Body of pancreas (tissue), 4 donors: ENCODE measurements at regions not wholly inside any gene's neighbourhood (a gene's known extent, or its start where the extent isn't known, plus 50 kb on each side); places are given as distances from the start of the nearest gene placed in this dataset.

Source experiments
- POLR2A ChIP-seq, 3 donors: fragments of 450-650 bp; IDR thresholded peaks; one replicate each; pipeline ENCODE4 v1.6.1; 2016; ENCODE audit warnings: antibody characterized with exemption in 3 of 3, mild to moderate bottlenecking in 2 of 3
- TF ChIP-seq, protein P1 (sequence below), 7 experiments: fragments of 450-650 bp in 4 of 7; fragments of 200-600 bp in 3 of 7; sonication (generic) in 3 of 7; IDR thresholded peaks; one replicate each; pipeline ENCODE4 v1.5.1; 2016 to 2019; ENCODE audit warnings: antibody characterized with exemption in 7 of 7

DNA sequence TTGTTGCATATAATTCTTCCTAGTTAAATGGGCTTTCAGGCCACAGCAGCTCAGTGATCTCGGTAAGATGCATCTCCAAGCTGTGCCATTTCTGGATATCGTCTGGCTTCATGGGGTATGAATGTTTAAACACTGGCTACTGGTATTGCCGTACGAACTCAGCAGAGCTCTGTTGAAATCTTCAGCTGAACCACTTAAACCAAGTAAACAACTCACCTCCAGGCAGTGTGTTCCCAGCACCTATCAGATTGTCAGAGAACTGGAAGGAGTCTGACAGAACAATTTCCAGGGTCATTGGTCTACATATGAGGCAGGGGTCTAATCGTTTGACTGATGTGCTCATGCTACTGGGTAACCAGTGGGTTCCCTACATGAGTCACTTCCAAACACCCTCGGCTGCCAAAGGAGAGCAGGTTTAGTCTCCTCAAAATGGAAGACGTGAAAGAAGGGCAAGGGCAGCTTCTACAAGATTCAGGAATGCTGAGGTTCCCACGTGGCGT lies 93.2 kb upstream of the BMAL1 start:
- TF ChIP-seq, protein P1, sequence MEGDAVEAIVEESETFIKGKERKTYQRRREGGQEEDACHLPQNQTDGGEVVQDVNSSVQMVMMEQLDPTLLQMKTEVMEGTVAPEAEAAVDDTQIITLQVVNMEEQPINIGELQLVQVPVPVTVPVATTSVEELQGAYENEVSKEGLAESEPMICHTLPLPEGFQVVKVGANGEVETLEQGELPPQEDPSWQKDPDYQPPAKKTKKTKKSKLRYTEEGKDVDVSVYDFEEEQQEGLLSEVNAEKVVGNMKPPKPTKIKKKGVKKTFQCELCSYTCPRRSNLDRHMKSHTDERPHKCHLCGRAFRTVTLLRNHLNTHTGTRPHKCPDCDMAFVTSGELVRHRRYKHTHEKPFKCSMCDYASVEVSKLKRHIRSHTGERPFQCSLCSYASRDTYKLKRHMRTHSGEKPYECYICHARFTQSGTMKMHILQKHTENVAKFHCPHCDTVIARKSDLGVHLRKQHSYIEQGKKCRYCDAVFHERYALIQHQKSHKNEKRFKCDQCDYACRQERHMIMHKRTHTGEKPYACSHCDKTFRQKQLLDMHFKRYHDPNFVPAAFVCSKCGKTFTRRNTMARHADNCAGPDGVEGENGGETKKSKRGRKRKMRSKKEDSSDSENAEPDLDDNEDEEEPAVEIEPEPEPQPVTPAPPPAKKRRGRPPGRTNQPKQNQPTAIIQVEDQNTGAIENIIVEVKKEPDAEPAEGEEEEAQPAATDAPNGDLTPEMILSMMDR (IDR thresholded peaks at IDR 0.05) = no peak
- TF ChIP-seq POLR2A (IDR thresholded peaks at IDR 0.05) = no peak
